ENCODE measurements at regions not wholly inside any gene's neighbourhood (a gene's known extent, or its start where the extent isn't known, plus 50 kb on each side); places are given as distances from the start of the nearest gene placed in this dataset.

GRCh38 chr9:108746864-108747263 is 108.9 kb downstream of the ACTL7B start:
- TF ChIP-seq JUND (IDR thresholded peaks at IDR 0.05) (peak; percentile 40 to 59), CTCF (IDR thresholded peaks at IDR 0.05; ENCODE audit: low read depth, low read length, missing input control) (no peak), REST (IDR thresholded peaks at IDR 0.05) (no peak)
